ENCODE measurements at regions not wholly inside any gene's neighbourhood (a gene's known extent, or its start where the extent isn't known, plus 50 kb on each side); places are given as distances from the start of the nearest gene placed in this dataset.

DNA sequence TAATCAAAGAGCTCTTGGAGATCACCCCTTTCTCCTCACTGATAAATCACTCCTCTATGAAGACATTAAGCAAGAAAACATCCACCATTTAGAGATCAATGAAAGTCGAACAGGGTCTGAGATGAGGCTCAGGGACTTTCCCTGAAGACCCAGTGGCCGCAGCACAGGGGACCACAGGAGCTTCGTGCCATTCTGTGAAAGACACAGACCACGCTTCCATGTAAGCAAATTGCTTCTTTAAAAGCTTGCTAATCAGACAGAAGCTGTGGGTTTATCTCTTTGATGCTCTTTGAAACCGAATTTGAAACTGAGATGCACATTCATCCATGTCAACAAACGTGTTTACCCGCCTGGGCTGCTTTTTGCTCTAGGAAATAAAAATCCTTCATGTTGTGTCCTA lies 231.9 kb upstream of the PPP2R2D start:
- Mint-ChIP-seq H3K4me3 (no peak overlapping the region), H3K27ac (ENCODE audit: low read depth) (no peak overlapping the region), H3K36me3 (ENCODE audit: insufficient read depth) (no peaks in the 10 kb centered on the region), H3K4me1 (no peaks in the 10 kb centered on the region), H3K9me3 (peaks cover 7% of the 10 kb centered on the region), H3K27me3 (no peaks in the 10 kb centered on the region)
- DNase-seq (ENCODE audit: low spot score in 2 of 2) (no peak), ATAC-seq (replicated peaks; ENCODE audit: extremely low read depth, poor library complexity, severe bottlenecking) (no peak)

DNA sequence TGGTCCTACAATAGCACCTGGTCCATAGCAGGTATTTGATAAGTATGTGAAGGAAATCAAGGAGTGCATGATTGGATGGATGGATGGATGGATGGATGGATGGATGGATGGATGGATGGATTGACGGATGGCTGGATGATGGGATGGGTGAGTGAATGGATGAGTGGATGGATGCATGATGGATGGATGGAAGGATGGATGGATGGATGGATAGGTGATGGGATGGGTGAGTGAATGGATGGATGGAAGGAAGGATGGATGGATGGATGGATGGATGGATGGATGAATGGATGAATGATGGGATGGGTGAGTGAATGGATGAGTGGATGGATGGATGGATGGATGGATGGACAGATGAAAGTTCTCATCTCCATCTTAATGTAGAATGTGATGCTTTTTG lies 231.0 kb upstream of the PPP2R2D start:
- H3K27ac Mint-ChIP-seq (ENCODE audit: low read depth) = no peak overlapping the region
- DNase-seq (ENCODE audit: low spot score in 2 of 2) (no peak), ATAC-seq (replicated peaks; ENCODE audit: extremely low read depth, poor library complexity, severe bottlenecking) (no peak)
- no peaks in the 10 kb centered on the region for H3K4me1 Mint-ChIP-seq
- no peak overlapping the region for H3K4me3 Mint-ChIP-seq
- H3K36me3 Mint-ChIP-seq (ENCODE audit: insufficient read depth) = no peaks in the 10 kb centered on the region
- peaks cover 7% of the 10 kb centered on the region for H3K9me3 Mint-ChIP-seq
- H3K27me3 Mint-ChIP-seq = no peaks in the 10 kb centered on the region

DNA sequence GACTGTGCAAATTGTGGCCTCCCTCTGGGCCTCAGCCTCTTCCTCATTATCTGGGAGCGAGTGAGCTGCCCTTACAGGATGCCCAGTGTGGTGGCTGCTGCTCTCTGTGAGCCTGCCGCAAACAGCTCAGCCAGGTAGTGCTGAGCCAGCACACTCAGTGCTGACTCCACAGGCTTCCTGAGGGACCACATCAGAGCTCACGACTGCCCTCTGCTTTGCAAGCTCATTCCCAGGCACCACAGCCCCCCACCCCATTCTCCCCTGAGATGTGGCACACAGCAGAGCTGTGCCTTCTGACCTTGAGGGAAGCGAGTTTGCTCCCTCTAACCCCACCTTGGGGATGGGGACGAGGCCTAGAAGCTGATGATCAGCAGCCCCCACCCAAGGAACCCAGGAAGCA lies 230.5 kb upstream of the PPP2R2D start:
- no peaks in the 10 kb centered on the region for H3K27me3 Mint-ChIP-seq
- no peaks in the 10 kb centered on the region for H3K36me3 Mint-ChIP-seq (ENCODE audit: insufficient read depth)
- H3K9me3 Mint-ChIP-seq = peaks cover 7% of the 10 kb centered on the region
- H3K4me1 Mint-ChIP-seq = no peaks in the 10 kb centered on the region
- no peak overlapping the region for H3K4me3 Mint-ChIP-seq
- ATAC-seq (replicated peaks; ENCODE audit: extremely low read depth, poor library complexity, severe bottlenecking) (no peak), DNase-seq (ENCODE audit: low spot score in 2 of 2) (no peak)
- no peak overlapping the region for H3K27ac Mint-ChIP-seq (ENCODE audit: low read depth)

DNA sequence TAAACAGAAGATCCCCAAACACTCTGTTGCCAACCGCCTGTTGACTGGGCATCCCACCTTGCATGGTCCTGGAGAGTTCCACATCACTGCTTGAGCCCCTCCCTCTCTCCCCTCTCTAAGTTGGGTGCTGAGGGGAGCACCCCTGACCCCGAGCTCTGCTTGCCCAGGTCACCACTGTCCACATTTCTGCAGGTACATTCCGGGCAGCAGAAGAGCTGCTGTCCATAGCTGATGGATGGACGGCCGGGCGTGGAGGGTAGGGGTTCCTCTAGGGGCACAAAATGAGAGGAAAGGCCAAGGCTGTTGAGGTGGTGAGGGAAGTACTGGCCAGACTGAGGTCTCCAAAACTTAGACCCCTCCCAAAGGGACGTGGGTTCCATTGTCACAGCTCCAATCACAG lies 227.4 kb upstream of the PPP2R2D start:
- Mint-ChIP-seq H3K4me1 (no peaks in the 10 kb centered on the region), H3K4me3 (no peak overlapping the region), H3K27ac (ENCODE audit: low read depth) (no peak overlapping the region), H3K9me3 (peaks cover 7% of the 10 kb centered on the region), H3K36me3 (ENCODE audit: insufficient read depth) (no peaks in the 10 kb centered on the region), H3K27me3 (no peaks in the 10 kb centered on the region)
- DNase-seq (ENCODE audit: low spot score in 2 of 2) = no peak
- no peak for ATAC-seq (replicated peaks; ENCODE audit: extremely low read depth, poor library complexity, severe bottlenecking)

DNA sequence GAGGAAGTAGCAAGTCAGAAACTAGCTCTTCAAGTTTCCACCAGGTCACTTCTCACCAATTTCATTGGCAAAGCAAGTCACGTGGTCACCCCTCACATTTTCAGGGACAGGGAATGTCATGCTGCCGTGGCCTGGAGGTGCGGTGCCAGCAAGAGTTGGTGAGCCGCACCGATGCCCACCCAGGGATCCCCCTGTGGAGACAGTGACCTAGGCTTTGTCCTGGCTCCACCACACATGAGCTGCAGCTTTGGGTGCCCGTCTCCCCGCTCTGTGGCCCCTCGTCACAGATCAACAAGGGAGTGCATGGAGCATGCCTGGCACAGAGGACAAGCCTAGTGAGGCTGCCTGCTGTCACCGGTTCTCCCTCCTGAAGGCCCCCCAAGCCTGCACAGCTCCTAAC lies 226.7 kb upstream of the PPP2R2D start:
- Mint-ChIP-seq H3K27ac (ENCODE audit: low read depth) (no peak overlapping the region), H3K9me3 (peaks cover 7% of the 10 kb centered on the region), H3K36me3 (ENCODE audit: insufficient read depth) (no peaks in the 10 kb centered on the region), H3K4me1 (no peaks in the 10 kb centered on the region), H3K4me3 (no peak overlapping the region), H3K27me3 (no peaks in the 10 kb centered on the region)
- ATAC-seq (replicated peaks; ENCODE audit: extremely low read depth, poor library complexity, severe bottlenecking) (no peak), DNase-seq (ENCODE audit: low spot score in 2 of 2) (no peak)

DNA sequence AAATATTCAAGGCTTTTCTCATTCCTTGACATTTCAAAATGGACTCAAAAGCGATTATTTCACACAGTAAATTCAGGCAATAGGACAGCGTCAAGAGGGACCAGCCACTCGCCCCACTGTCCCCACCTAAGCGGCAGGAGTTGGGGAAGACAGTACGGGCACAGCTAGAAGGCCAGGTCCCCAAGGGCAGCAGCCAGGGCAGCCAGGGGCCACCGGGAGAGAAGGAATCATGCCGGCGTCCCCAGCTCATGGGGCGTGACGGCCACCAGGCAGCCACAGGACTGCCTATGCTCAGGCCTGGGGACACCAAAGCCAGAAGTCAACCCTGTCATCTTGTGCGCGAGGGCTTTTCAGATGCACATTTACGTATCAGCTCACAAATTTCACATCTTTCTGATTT lies 225.7 kb upstream of the PPP2R2D start:
- H3K9me3 Mint-ChIP-seq = peaks cover 7% of the 10 kb centered on the region
- H3K27me3 Mint-ChIP-seq = no peaks in the 10 kb centered on the region
- no peak overlapping the region for H3K4me3 Mint-ChIP-seq
- no peak for DNase-seq (ENCODE audit: low spot score in 2 of 2)
- no peaks in the 10 kb centered on the region for H3K36me3 Mint-ChIP-seq (ENCODE audit: insufficient read depth)
- no peaks in the 10 kb centered on the region for H3K4me1 Mint-ChIP-seq
- no peak overlapping the region for H3K27ac Mint-ChIP-seq (ENCODE audit: low read depth)
- ATAC-seq (replicated peaks; ENCODE audit: extremely low read depth, poor library complexity, severe bottlenecking) = no peak

DNA sequence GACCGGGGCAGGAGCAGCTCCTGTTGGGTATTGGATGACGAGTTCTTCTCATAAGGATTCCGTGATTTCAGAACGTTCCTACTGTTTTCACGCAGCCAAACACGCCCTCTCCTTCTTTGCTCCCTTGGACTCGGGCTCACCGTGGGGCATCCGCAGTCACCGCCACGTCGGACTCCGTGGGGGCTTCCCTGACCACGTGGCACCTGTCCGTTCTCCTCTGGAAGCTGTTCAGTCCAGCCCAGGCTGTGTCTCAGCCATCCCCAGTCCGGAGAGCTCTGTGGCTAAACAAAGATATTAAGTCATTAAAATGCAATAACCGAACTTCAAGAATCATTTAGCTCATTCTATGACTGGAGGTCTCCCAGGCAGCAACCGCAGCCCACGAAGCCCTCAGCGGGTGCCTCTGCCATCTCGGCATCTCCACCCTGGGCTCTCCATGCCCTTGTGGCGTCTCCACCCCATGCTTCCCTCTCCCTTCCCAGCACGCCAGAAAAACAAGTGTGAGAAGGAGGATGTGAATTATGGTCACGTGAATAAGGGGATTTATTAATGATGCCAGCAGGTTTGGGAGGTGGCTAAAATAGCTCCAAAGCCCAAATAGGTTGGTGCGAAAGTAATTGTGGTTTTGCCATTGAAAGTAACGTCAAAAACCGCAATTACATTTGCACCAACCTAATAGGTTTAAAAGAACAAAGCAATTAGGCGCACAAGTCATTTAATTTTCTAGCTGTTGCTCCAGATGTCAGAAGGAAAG lies 224.6 kb upstream of the PPP2R2D start:
- Mint-ChIP-seq H3K27ac (ENCODE audit: low read depth) (no peak overlapping the region), H3K27me3 (no peaks in the 10 kb centered on the region), H3K9me3 (peaks cover 7% of the 10 kb centered on the region), H3K4me3 (no peak overlapping the region), H3K4me1 (no peaks in the 10 kb centered on the region), H3K36me3 (ENCODE audit: insufficient read depth) (no peaks in the 10 kb centered on the region)
- DNase-seq (ENCODE audit: low spot score in 2 of 2) = no peak
- no peak for ATAC-seq (replicated peaks; ENCODE audit: extremely low read depth, poor library complexity, severe bottlenecking)

DNA sequence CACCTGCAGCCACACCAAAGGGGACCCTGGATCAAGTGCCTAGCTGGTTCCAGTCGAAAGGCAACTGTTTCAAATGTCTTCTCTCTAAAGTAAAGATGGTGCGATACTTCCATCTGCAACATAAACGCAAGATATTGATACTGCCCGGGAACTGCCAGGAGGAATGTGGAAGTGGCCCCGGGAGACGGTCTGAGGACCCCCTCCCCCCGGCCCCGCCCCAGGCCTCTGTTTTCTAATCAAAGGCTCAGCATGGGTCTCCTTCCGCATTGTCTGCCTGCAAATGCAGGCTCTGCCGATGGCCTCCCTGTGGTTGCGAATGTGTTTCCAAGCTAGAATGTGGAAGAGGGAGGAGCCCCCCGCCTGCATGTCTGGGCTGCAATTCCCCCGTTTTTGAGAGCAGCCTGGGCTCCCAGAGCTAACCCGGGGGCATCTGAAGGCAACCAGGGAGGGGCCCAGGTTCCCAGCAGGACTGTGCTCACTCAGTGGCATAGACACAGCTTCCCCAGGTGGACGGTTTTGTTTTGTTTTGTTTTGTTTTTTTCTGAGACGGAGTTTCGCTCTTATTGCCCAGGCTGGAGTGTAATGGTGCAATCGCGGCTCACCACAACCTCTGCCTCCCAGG lies 223.9 kb upstream of the PPP2R2D start:
- no peak overlapping the region for H3K27ac Mint-ChIP-seq (ENCODE audit: low read depth)
- H3K4me3 Mint-ChIP-seq = no peak overlapping the region
- no peaks in the 10 kb centered on the region for H3K36me3 Mint-ChIP-seq (ENCODE audit: insufficient read depth)
- H3K4me1 Mint-ChIP-seq = no peaks in the 10 kb centered on the region
- DNase-seq (ENCODE audit: low spot score in 2 of 2) (no peak), ATAC-seq (replicated peaks; ENCODE audit: extremely low read depth, poor library complexity, severe bottlenecking) (no peak)
- peaks cover 6% of the 10 kb centered on the region for H3K9me3 Mint-ChIP-seq
- no peaks in the 10 kb centered on the region for H3K27me3 Mint-ChIP-seq

DNA sequence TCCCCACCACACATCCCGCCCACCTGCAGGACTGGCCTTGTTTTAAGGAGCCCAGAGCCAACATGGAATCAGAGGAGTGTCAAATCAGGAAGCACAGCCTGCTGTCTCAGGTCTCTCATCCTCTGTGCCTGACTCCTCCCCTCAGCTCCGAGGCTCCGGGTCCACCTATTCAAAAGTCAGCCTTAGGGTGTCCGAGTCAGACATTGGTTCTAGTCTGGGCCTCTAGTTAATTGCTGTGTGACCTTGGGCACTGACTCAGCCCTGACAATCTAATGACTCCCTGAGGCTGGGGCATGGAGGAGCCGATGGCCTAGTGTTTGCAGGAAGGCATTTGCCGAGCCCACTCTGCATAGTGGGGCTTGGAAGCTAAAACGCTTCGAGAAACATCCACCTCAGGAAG lies 223.1 kb upstream of the PPP2R2D start:
- H3K9me3 Mint-ChIP-seq = no peaks in the 10 kb centered on the region
- H3K36me3 Mint-ChIP-seq (ENCODE audit: insufficient read depth) = no peaks in the 10 kb centered on the region

DNA sequence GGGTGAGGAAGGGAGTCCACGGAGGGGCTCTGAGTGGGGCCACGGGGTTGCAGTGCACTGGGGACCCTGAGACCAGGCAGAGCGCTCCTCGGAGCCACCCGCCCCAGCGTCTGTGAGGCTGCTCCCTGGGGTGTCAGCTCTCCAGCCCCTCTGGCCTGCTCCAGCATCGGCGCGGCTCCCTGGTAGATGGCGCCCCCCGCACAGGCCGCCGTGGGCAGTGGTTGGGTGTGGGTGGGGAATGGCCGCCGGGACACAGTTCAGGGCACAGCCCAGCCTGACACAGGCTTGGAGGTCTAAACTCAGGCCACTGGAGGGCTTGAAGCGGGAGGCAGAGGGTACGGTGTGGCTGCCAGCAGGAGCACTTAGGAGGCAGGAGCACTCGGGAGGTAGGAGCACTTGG lies 222.6 kb upstream of the PPP2R2D start:
- Mint-ChIP-seq H3K36me3 (ENCODE audit: insufficient read depth) (no peaks in the 10 kb centered on the region), H3K9me3 (no peaks in the 10 kb centered on the region), H3K27ac (ENCODE audit: low read depth) (no peak overlapping the region), H3K4me3 (no peak overlapping the region), H3K27me3 (no peaks in the 10 kb centered on the region), H3K4me1 (no peaks in the 10 kb centered on the region)
- ATAC-seq (replicated peaks; ENCODE audit: extremely low read depth, poor library complexity, severe bottlenecking) (no peak), DNase-seq (ENCODE audit: low spot score in 2 of 2) (no peak)

More for the DNA sequence above, 223.1 kb upstream of the PPP2R2D start:
- no peaks in the 10 kb centered on the region for H3K27me3 Mint-ChIP-seq
- H3K4me3 Mint-ChIP-seq = no peak overlapping the region
- no peak for DNase-seq (ENCODE audit: low spot score in 2 of 2)
- H3K4me1 Mint-ChIP-seq = no peaks in the 10 kb centered on the region
- ATAC-seq (replicated peaks; ENCODE audit: extremely low read depth, poor library complexity, severe bottlenecking) = no peak
- no peak overlapping the region for H3K27ac Mint-ChIP-seq (ENCODE audit: low read depth)

DNA sequence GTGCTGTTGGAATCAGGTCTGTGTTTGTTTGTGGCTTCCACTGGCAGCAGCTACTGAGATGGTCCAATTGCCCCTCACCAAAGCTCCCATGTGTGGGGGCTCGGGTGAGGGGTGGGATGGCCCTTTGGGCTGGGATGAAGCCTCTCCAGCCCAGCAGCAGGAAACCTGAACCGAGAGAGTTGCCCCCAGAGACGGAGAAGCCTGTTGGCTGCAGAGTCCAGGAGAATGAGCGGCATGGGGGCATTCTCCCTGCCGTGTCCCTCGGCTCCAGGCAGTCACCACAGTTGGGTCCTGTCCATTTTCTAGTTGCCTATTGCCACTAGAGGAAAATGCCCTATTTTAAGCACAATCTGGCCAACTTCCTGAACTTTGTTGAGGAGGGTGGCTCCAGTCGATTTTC lies 222.2 kb upstream of the PPP2R2D start:
- no peaks in the 10 kb centered on the region for H3K4me1 Mint-ChIP-seq
- DNase-seq (ENCODE audit: low spot score in 2 of 2) (no peak), ATAC-seq (replicated peaks; ENCODE audit: extremely low read depth, poor library complexity, severe bottlenecking) (no peak)
- H3K9me3 Mint-ChIP-seq = no peaks in the 10 kb centered on the region
- no peak overlapping the region for H3K4me3 Mint-ChIP-seq
- H3K27ac Mint-ChIP-seq (ENCODE audit: low read depth) = no peak overlapping the region
- no peaks in the 10 kb centered on the region for H3K27me3 Mint-ChIP-seq
- H3K36me3 Mint-ChIP-seq (ENCODE audit: insufficient read depth) = no peaks in the 10 kb centered on the region

DNA sequence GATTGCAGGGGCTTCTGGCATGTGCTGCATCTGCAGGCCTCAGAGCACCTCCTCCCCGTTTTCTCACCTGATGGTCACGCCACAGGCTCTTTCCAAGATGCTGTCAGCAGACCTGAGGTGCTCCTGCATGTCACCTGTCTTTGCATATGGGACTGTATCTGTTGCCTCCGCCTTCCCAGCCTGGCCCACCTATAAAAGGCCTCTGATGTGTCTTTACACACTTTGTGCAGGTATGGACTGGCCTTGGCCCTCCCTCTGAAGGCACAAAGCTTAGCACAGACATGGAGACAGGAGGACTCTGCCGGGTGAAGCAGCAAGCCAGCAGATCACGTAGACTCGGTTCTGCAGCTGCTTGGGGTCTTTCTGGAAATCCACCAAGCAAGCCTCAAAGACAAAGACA lies 220.9 kb upstream of the PPP2R2D start:
- no peaks in the 10 kb centered on the region for H3K9me3 Mint-ChIP-seq
- DNase-seq (ENCODE audit: low spot score in 2 of 2) (no peak), ATAC-seq (replicated peaks; ENCODE audit: extremely low read depth, poor library complexity, severe bottlenecking) (no peak)
- no peaks in the 10 kb centered on the region for H3K27me3 Mint-ChIP-seq
- no peak overlapping the region for H3K27ac Mint-ChIP-seq (ENCODE audit: low read depth)
- H3K4me3 Mint-ChIP-seq = no peak overlapping the region
- H3K4me1 Mint-ChIP-seq = no peaks in the 10 kb centered on the region
- H3K36me3 Mint-ChIP-seq (ENCODE audit: insufficient read depth) = no peaks in the 10 kb centered on the region

DNA sequence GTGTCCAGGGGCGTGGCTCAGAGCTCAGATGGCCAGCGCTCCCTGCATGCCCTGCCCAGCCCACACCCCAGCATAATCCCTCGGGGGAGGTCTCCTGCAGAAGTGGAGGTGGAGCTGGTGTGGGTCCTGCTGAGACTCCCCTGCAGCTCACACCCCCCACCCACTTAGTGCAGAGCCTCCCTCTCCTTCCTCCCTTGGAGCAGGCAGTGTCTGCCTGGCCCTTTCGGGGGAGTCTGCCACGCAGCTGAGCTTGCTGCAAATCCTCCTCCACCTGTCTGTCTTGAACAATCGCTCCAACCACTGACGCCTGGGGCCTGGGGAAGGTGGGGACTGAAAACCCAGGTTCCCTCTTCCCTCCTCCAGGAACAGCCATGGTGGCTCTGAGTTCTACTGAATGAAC lies 219.7 kb upstream of the PPP2R2D start:
- no peaks in the 10 kb centered on the region for H3K4me1 Mint-ChIP-seq
- H3K9me3 Mint-ChIP-seq = no peaks in the 10 kb centered on the region
- H3K36me3 Mint-ChIP-seq (ENCODE audit: insufficient read depth) = no peaks in the 10 kb centered on the region
- H3K4me3 Mint-ChIP-seq = no peak overlapping the region
- no peak overlapping the region for H3K27ac Mint-ChIP-seq (ENCODE audit: low read depth)
- H3K27me3 Mint-ChIP-seq = no peaks in the 10 kb centered on the region
- no peak for DNase-seq (ENCODE audit: low spot score in 2 of 2)
- ATAC-seq (replicated peaks; ENCODE audit: extremely low read depth, poor library complexity, severe bottlenecking) = no peak
